ENCODE measurements at regions not wholly inside any gene's neighbourhood (a gene's known extent, or its start where the extent isn't known, plus 50 kb on each side); places are given as distances from the start of the nearest gene placed in this dataset.

- ChIA-PET POLR2A (no interaction called here), CTCF (ENCODE audit: low intra/inter-chr PET ratio) (interaction anchor here (0.8 kb wide), 1 partner anchor 662 kb away, joined by 3 read pairs; no protein-coding TSS in a partner anchor)
- no peak overlapping the region for H3K4me2 ChIP-seq (ENCODE audit: insufficient read depth, low read length)
- H2AFZ ChIP-seq (ENCODE audit: low read depth, low read length): no peak overlapping the region
- 23% methylated on average over 5 of the region's 5 CpGs for WGBS (ENCODE audit: insufficient coverage, low coverage, missing lambda C conversion rate)
- no peaks in the 10 kb centered on the region for H3K9me3 ChIP-seq (replicated peaks; ENCODE audit: control insufficient read depth, insufficient read depth, low read depth, low read length)
- in situ Hi-C loops (cut with MboI) (no loop called here), intact Hi-C loops (cut with micrococcal nuclease) (no loop called here)
- H3K4me1 ChIP-seq (replicated peaks in 1 of 2; ENCODE audit: control insufficient read depth in 2 of 2, insufficient read depth in 2 of 2, low read length in 2 of 2): peaks cover 0 to 8% of the 10 kb centered on the region in 2 experiments; a peak in 3 of 5 replicates
- peaks cover 0 to 9% of the 10 kb centered on the region in 2 experiments; a peak in 1 of 5 replicates for H3K27me3 ChIP-seq (ENCODE audit: control insufficient read depth in 2 of 2, insufficient read depth in 2 of 2, low read length in 2 of 2)
- no peak for TF ChIP-seq TCFL5 (CRISPR knock-in tag; conservative IDR thresholded peaks at IDR 0.05)
- TF ChIP-seq LEF1 (IDR thresholded peaks at IDR 0.05): no peak
- no peak for TF ChIP-seq CBX1 (IDR thresholded peaks at IDR 0.05; ENCODE audit: low read depth)
- TF ChIP-seq, protein P1, sequence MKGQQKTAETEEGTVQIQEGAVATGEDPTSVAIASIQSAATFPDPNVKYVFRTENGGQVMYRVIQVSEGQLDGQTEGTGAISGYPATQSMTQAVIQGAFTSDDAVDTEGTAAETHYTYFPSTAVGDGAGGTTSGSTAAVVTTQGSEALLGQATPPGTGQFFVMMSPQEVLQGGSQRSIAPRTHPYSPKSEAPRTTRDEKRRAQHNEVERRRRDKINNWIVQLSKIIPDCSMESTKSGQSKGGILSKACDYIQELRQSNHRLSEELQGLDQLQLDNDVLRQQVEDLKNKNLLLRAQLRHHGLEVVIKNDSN (CRISPR knock-in tag; IDR thresholded peaks at IDR 0.05): no peak
- no peak for TF ChIP-seq ZNF316 (IDR thresholded peaks at IDR 0.05)
- TF ChIP-seq ZBTB9 (CRISPR knock-in tag; IDR thresholded peaks at IDR 0.05): no peak
- no peak for TF ChIP-seq YBX1 (IDR thresholded peaks at IDR 0.05)
- no peak for TF ChIP-seq TAF7 (tag; IDR thresholded peaks at IDR 0.05)
- TF ChIP-seq RBM22 (IDR thresholded peaks at IDR 0.05; ENCODE audit: low read depth, low read length, poor library complexity, severe bottlenecking): no peak
- no peak for TF ChIP-seq KLF16 (IDR thresholded peaks at IDR 0.05)
- no peak for TF ChIP-seq RFX5 (IDR thresholded peaks at IDR 0.05; ENCODE audit: low read depth, low read length)
- TF ChIP-seq TARDBP (IDR thresholded peaks at IDR 0.05): no peak
- TF ChIP-seq TOE1 (IDR thresholded peaks at IDR 0.05; ENCODE audit: borderline replicate concordance): no peak
- TF ChIP-seq TOE1 (CRISPR knock-in tag; IDR thresholded peaks at IDR 0.05; ENCODE audit: borderline replicate concordance, low read depth): no peak
- TF ChIP-seq ELK1 (CRISPR knock-in tag; IDR thresholded peaks at IDR 0.05): no peak
- H3K27ac ChIP-seq (ENCODE audit: extremely low read depth, low read depth, low read length): no peak overlapping the region
- no peaks in the 10 kb centered on the region for H3K36me3 ChIP-seq (ENCODE audit: control insufficient read depth, insufficient read depth, low read length)
- DNase-seq (ENCODE audit: extremely low read depth in 1 of 4, low spot score in 3 of 4): peak in 3 of 4 experiments; percentile 2
- H3K79me2 ChIP-seq (ENCODE audit: control insufficient read depth, insufficient read depth, low read length): no peaks in the 10 kb centered on the region
- no TSS peak for BruUV-seq (replicated peaks)
- no peaks in the 10 kb centered on the region for H4K20me1 ChIP-seq (replicated peaks; ENCODE audit: control insufficient read depth, insufficient read depth, low read length)
- FAIRE-seq: no peak
- ATAC-seq: no peak
- no peak overlapping the region for H3K9ac ChIP-seq (ENCODE audit: insufficient read depth in 1 of 2, low read depth in 2 of 2, low read length in 2 of 2)
- H3K4me3 ChIP-seq: no peak overlapping the region
- no peaks in the 10 kb centered on the region for H3K9me1 ChIP-seq (ENCODE audit: control insufficient read depth, insufficient read depth, low read length)
These were observed 211.3 kb downstream of the CYP26B1 start for GRCh38 chr2:71936076-71937030.

All from K562 (cell line).